GM12874 (cell line): ENCODE measurements at regions not wholly inside any gene's neighbourhood (a gene's known extent, or its start where the extent isn't known, plus 50 kb on each side); places are given as distances from the start of the nearest gene placed in this dataset.

ENCODE experiments used
- TF ChIP-seq, protein P1 (sequence below): IDR thresholded peaks from 2 replicates; pipeline ENCODE4 v1.5.1; 2011; ENCODE audit warnings: low read depth, mild to moderate bottlenecking, control low read depth, low read length, moderate library complexity; ENCODE audit not compliant: insufficient read depth

DNA sequence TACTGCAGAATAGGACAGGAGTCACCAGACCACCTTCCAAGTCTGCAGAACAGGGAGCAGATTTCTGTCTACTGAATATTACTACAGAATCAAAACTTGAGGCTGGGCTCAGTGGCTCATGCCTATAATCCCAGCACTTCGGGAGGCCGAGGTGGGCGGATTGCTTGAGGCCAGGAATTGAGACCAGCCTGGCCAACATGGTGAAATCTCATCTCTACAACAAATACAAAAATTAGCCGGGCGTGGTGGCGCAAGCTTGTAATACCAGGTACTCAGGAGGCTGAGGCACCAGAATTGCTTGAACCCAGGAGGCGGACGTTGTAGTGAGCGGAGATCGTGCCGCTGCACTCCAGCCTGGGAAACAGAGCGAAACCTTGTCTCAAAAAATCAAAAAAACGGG, 710.8 kb upstream of the WWC1 start:
- TF ChIP-seq, protein P1, sequence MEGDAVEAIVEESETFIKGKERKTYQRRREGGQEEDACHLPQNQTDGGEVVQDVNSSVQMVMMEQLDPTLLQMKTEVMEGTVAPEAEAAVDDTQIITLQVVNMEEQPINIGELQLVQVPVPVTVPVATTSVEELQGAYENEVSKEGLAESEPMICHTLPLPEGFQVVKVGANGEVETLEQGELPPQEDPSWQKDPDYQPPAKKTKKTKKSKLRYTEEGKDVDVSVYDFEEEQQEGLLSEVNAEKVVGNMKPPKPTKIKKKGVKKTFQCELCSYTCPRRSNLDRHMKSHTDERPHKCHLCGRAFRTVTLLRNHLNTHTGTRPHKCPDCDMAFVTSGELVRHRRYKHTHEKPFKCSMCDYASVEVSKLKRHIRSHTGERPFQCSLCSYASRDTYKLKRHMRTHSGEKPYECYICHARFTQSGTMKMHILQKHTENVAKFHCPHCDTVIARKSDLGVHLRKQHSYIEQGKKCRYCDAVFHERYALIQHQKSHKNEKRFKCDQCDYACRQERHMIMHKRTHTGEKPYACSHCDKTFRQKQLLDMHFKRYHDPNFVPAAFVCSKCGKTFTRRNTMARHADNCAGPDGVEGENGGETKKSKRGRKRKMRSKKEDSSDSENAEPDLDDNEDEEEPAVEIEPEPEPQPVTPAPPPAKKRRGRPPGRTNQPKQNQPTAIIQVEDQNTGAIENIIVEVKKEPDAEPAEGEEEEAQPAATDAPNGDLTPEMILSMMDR: no peak

DNA sequence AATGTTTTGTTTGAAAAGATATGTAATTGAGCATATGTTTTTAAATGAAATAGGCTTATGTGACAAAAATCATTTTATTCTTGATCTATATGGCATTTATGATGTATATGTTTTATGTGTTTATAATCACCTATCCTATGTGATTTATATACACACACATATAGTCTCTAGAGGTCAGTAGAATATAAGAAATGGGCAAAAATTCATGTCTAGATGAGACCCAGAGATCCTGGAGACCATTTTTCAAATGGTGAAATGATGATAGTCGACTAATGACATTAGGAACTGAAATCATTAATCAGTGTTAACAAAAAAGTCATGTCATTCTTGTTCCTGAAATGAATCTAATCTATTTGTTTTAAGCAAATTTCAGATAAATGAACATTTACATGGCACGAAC, 709.2 kb upstream of the WWC1 start:
- TF ChIP-seq, protein P1: no peak

DNA sequence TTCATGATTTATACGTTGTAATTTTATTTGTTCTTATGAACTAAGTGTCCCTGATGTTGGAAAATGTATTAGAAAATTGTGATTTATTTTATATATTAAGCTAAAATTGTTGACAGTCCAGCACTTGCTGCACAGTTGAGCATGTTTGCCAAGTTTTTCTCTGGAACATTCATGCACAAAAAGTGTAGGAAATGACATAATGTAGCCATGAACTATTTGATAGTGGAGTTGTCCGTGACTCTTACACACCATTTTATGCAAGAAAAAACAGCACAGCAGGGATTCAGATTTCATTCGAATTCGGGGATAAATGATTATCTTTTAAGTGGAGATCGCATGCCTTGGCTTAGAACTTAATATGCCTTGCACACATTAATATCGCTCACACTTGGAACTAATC, 708.6 kb upstream of the WWC1 start:
- TF ChIP-seq, protein P1: no peak

DNA sequence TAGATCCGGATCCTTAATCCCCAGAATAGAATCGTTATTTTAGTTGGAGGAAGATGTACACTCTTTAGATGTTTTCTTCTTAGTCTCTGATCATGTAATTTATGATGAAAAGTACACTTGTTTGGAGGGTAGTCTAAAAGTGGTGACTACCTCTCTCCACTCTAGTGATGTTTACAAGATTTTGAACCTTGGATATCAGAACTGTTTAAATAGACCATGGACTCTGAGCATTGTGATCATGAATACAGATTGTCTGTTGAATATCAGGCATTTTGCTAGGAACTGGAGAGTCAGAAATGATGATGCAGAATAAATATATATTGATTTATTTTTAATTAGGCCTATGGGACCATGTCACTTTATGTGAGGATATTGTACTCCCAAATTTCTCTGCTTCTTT, 706.3 kb upstream of the WWC1 start:
- TF ChIP-seq, protein P1: no peak

DNA sequence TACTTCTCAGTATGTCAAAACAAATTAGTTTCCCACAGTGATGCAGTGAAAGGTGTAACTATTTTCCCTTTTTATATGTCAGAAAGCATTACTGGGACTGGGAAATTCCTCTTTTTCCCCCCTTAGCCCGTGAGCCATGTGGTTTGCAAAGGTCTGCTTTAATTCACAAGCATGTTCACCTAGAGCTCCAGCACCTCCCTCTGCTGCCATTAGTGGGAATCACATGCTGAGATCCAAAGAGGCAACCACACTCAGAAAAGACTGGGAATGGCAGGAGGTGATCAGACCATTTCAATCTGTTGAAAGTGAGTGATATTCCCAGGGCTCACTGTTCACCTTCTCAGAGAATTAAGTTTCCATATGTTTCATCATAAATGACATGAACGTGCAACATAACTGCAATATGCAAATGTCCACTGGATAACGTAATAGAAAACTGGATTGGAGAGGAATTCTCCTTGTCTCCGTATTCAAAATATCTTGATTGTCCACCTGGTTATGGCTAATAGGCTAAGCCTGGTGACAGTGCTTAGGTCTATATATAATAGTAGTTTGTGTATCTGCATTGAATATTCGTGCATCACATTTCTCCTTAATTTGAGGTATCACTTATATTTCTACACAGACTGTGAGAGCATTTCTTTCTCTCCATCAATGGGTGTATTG, 703.5 kb upstream of the WWC1 start:
- TF ChIP-seq, protein P1: no peak

DNA sequence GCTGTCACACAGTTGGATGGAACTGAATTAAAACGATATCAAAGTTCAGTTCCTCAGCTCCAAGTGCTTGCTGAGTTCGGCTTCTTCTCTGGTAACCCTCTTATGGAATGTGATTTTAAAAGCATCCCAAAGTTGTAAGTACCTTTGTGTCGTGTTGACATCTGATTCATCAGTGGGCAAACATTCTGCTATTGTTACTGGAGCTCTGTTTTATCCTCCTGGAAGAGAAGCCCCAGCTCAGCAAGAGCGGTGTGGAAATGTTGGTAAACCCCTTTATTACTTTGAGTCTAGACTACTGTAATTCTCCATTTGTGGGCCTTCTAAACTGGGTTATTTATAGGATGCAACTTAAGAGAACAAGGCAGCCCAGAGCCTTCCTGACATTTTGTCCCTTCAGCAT, 699.3 kb upstream of the WWC1 start:
- TF ChIP-seq, protein P1: no peak

DNA sequence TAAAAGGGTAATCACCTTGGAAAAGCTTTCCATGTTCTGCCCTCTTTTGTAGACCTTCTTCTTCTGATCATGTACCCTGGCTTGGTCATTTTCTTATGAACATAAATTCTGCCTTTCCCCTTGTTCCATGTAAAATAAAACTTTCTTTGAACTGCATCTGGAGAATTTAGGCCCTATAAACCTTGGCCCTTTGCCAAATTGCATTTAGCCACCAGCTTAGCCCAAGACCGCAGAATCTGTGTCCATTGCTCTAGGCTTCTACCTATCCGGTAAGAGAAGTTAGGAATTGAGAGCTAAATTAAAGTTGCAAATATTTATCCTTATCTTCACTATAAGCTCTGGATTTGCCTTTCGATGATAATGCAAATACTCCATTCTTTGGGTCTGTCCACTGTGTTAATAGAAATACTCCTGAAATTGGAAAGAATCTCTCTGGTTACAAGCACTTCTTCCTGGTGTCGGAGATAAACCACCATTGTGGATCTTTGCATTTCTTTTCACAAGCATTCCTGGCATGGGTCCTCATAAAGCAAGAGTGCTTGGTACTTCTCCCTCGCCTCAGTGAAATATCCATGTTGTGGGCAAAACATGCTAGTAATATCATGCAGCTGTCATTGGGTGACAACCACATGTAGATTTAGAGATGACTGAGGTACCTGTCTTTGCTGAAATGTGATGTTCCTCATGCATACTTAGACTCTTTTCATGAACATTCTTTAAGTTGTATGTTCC, 698.0 kb upstream of the WWC1 start:
- TF ChIP-seq, protein P1: no peak
